Fibroblast of skin of left quadriceps (primary cell): ENCODE measurements at regions not wholly inside any gene's neighbourhood (a gene's known extent, or its start where the extent isn't known, plus 50 kb on each side); places are given as distances from the start of the nearest gene placed in this dataset.
A peak's percentile ranks its signal among the peaks of the same experiment; 100 is the strongest.
"Not testable (repeated sequence)": the region's sequence is repeated elsewhere in the genome, so short reads cannot be mapped to it uniquely, and the experiment has no call there.

Experiments used
- DNase-seq, 2 experiments: peaks; one replicate each; pipeline ENCODE4 v3.0.0-alpha.2; 2013; ENCODE audit warnings: low read depth in 2 of 2

DNA sequence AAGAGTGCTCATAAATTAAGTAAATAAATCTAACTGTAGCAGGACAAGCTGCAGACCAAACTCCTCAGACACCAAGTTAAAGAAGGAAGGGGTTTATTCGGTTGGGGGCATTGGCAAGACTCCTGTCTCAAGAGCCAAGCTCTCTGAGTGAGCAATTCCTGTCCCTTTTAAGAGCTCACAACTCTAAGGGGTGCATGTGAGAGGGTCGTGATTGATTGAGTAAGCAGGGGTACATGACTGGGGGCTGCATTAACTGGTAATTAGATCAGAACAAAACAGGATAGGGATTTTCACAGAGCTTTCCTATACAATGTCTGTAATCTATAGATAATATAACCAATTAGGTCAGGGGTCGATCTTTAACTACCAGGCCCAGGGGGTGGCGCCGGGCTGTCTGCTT lies 318.1 kb upstream of the TECRL start:
- DNase-seq: not testable (repeated sequence)

GRCh38 chr4:64724689-64725088 lies 315.4 kb upstream of the TECRL start:
- DNase-seq: no peak

- no peak for DNase-seq
These were observed 311.9 kb upstream of the TECRL start for GRCh38 chr4:64721106-64721505.

- DNase-seq: no peak
These were observed 308.8 kb upstream of the TECRL start for GRCh38 chr4:64718091-64718490.

- DNase-seq: no peak
These were observed 306.5 kb upstream of the TECRL start for GRCh38 chr4:64715741-64716140.

GRCh38 chr4:64713256-64713840 lies 304.1 kb upstream of the TECRL start:
- DNase-seq: peak in 1 of 2 experiments; percentile 7

DNA sequence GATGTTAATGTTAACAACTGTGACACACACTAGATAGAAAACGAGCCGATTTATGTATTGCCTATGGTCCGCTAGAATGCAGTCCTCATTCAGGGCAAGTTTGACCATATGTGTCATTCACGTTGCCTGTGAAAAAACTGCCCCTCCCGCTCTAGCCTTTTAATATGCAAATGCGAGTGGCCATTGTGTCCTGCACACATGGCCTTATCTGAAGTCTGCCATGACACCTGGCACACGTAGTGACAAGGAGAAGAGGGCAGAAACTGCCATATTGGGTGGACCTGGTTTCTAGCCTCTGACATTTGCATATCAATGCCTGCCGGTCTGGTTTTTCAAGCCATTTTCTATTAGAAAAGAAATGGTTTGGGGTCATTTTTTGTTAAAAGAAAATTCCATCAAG lies 303.3 kb upstream of the TECRL start:
- DNase-seq: no peak

- DNase-seq: no peak
These were observed 296.7 kb upstream of the TECRL start for GRCh38 chr4:64705989-64706388.

GRCh38 chr4:64698171-64698570 lies 288.9 kb upstream of the TECRL start:
- no peak for DNase-seq

- no peak for DNase-seq
These were observed 273.7 kb upstream of the TECRL start for GRCh38 chr4:64682946-64683345.

- no peak for DNase-seq
These were observed 273.2 kb upstream of the TECRL start for GRCh38 chr4:64682481-64682880.

DNA sequence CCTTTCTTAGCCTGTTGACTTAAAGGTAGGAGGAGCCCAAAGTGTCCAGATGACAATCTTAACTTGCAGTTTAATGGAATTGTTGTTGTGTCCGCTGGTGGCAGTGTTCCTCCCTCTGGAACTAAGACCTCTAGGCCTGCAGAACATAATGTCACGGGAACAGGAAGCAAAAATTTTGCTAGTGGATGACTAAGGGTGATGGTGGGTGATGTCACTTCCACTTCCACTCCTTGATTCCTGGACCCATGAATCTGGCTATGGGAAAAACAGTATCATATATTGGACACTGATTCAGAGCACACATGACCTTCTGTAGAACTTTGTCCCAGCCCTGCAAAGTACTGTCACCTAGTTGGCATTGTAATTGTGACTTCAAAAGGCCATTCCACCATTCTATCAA lies 263.9 kb upstream of the TECRL start:
- DNase-seq: not testable (repeated sequence)

DNA sequence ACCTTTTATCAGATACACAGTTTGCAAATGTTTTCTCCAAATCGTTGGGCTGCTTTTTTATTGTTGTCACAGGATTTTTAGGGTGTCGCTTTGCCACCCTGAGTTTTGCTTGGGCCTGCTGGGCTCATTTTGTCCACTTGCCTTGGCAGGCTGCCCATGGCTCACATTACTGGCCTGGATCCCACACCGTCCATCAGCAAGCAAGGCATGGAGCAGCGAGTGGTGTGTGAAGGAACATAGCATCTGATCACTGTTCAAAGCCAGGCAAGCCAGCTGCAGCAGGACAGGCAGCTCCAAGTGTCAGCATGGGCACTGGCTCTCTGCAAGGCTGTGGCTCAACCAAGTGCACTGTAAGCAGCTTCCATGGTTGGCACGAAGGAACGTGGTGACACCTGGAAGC lies 261.4 kb upstream of the TECRL start:
- no peak for DNase-seq

DNA sequence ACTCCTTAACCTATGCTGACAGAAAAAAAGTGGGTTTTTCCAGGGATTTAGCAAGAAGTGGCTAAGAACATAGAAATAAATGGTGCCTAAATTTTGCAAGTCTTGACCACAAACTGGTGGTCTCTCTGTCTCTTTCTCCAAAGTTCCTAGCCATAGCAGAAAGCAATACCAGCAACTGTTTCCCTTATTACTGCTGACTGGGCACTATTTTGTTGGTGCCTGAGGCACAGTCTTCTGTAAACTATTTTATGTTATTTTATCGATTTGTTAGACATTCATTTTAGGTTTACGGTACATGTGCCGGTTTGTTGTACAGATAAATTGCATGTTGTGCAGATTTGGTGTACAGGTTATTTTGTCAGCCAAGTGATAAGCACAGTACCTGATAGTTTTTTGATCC lies 234.6 kb upstream of the TECRL start:
- no peak for DNase-seq

GRCh38 chr4:64642936-64643335 lies 233.7 kb upstream of the TECRL start:
- no peak for DNase-seq

DNA sequence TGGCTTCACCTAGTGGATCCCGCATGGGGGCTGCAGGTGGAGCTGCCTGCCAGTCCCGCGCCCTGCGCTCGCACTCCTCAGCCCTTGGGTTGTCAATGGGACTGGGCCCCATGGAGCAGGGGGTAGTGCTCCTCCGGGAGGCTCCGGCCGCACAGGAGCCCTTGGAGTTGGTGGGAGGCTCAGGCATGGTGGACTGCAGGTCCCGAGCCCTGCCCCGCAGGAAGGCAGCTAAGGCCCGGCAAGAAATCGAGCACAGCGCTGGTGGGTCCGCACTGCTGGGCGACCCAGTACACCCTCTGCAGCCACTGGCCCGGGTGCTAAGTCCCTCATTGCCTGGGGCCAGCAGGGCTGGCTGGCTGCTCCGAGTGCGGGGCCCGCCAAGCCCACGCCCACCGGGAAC lies 231.2 kb upstream of the TECRL start:
- DNase-seq: not testable (repeated sequence)

DNA sequence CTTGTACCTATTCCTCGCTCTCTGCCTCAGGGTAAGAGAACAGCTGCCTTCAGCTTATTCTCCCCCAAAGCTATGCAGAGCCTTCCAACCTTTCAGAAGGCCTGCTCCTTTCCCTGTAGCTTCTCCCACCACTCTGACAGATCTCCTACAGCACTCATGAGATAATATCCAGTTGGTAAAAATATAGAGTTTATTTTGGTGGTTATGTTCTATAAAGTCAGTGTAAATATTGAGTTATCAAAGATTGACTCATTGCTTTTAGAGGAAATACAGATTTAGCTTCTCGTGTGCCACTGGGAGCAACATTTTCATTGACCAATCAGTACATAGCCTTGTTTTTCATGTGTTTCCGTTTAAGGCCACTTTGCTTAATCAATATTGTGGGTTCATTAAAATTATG lies 216.2 kb upstream of the TECRL start:
- no peak for DNase-seq

- no peak for DNase-seq
These were observed 208.6 kb upstream of the TECRL start for GRCh38 chr4:64617800-64618199.

DNA sequence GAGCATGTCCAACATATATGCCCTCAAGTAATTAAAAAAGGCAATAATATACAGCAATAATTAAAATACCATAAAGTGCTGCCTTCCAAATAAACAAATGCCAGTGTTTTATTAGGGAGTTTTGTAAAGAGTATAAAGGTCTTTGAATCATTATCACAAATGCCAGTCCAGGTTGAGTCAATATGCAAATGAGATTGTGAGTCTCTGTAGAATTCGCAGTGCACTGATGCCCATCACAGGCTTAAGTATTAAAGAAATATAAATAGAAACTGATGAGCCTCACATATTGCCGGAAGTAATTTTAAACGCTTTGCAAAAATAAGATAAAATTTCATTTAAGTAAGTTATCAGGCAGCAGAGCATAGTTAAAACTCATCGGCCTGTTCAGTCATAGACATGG lies 205.0 kb upstream of the TECRL start:
- no peak for DNase-seq

DNA sequence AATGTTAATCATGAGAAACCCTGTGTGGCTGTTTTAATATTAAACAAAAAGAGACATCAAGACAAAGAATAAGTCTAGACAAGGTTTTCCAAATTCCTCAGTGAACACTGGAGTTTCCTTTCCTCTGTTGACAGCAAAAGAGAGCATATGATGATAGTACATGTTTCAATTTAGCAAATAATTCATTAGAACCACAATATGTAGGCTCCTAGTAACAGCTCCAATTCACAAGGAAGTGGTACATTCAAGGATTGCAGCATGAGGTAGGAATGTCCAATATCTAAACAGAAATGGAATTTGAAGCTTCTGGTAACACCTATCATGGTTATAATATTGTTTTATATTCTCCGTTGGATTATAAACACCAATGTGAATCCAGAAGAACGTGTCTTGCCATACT lies 203.8 kb upstream of the TECRL start:
- DNase-seq: no peak

- no peak for DNase-seq
These were observed 188.8 kb upstream of the TECRL start for GRCh38 chr4:64598066-64598465.

DNA sequence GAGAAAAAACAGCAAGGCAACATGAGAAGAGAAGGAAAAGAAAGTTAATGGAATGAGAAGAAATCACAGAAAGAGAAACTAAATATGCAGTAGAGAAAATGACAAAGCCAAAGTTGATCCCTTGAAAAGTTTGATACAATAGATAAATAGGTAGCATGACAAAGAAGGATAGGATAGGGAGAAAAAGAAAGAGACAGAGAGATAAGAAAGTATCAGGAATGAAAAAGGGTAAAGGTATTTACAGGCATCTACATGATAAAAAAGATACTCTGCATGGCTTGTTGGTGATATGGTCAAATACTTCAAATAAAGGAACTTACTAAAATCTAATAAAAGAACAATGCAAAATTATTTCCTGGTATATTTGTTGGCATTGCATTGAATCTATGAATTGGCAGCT lies 185.5 kb upstream of the TECRL start:
- DNase-seq: no peak

GRCh38 chr4:64588507-64588906 lies 179.3 kb upstream of the TECRL start:
- DNase-seq: no peak

DNA sequence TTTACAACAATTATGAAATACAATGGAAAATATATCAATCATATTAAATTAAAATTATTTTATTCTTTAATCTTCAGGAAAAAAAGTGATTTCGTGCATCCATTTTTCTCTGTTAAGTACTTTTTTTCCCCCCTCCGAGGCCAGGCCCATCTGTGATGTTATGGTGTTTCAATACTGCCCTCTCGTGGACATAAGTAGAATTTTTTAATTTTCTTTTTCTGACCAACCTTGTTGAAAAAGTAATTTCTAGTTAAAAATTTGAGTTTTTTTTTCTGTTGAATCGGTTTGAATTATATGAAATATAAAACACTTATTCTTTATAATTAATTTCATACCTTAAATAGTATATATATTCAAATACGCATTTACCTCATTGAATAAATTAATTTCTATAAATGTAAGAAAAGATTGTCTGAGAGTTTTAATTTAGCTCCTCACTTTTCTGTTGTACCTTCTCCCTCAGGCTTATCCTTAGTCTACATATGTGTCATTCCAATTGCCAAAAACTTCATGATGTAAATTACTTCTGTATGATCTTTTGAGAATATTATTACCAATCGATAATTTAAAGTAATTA lies 175.8 kb upstream of the TECRL start:
- DNase-seq: peak; percentile 2 to 6
